Calu3 (cell line): ENCODE measurements at regions not wholly inside any gene's neighbourhood (a gene's known extent, or its start where the extent isn't known, plus 50 kb on each side); places are given as distances from the start of the nearest gene placed in this dataset.

Experiments
- BruUV-seq: library from RNA; stranded (reverse); fragments of 400-500 nt; replicated peaks from 2 replicates; lab custom pipeline; 2021; lab: Mats Ljungman, UMichigan
- CTCF ChIA-PET: fragments of 300-600 bp; sonication (Branson Sonifier 250); formaldehyde crosslinking; loops from one replicate; lab custom pipeline; 2022; ENCODE audit warnings: antibody characterized with exemption; lab: Charles Lee
- DNase-seq: peaks from one replicate; pipeline ENCODE4 v3.0.0; 2022
- H3K27ac Mint-ChIP-seq: one replicate; pipeline ENCODE4 v1.8.0; 2022; ENCODE audit warnings: mixed read lengths; ENCODE audit not compliant: unreplicated experiment
- H3K27me3 Mint-ChIP-seq: one replicate; pipeline ENCODE4 v1.8.0; 2022; ENCODE audit warnings: mixed read lengths; ENCODE audit not compliant: unreplicated experiment
- H3K36me3 Mint-ChIP-seq: one replicate; pipeline ENCODE4 v1.8.0; 2022; ENCODE audit warnings: mild to moderate bottlenecking, moderate library complexity, mixed read lengths; ENCODE audit not compliant: insufficient read depth, unreplicated experiment
- H3K4me1 Mint-ChIP-seq: one replicate; pipeline ENCODE4 v1.8.0; 2022; ENCODE audit warnings: mild to moderate bottlenecking, low read depth, mixed read lengths; ENCODE audit not compliant: unreplicated experiment
- H3K4me3 Mint-ChIP-seq: one replicate; pipeline ENCODE4 v1.8.0; 2022; ENCODE audit warnings: mild to moderate bottlenecking, low read depth, moderate library complexity, mixed read lengths; ENCODE audit not compliant: unreplicated experiment
- H3K9me3 Mint-ChIP-seq: one replicate; pipeline ENCODE4 v1.8.0; 2022; ENCODE audit warnings: low read depth, mixed read lengths; ENCODE audit not compliant: unreplicated experiment
- CTCF ChIP-seq: fragments of 200-600 bp; IDR thresholded peaks from one replicate; pipeline ENCODE4 v1.8.0; 2022; ENCODE audit warnings: antibody characterized with exemption; ENCODE audit not compliant: unreplicated experiment
- intact Hi-C: fragments of 100-400 bp; cut with micrococcal nuclease; formaldehyde crosslinking; loops from one replicate; pipeline ENCODE4 v1.10.0; 2022; ENCODE audit not compliant: unreplicated experiment

DNA sequence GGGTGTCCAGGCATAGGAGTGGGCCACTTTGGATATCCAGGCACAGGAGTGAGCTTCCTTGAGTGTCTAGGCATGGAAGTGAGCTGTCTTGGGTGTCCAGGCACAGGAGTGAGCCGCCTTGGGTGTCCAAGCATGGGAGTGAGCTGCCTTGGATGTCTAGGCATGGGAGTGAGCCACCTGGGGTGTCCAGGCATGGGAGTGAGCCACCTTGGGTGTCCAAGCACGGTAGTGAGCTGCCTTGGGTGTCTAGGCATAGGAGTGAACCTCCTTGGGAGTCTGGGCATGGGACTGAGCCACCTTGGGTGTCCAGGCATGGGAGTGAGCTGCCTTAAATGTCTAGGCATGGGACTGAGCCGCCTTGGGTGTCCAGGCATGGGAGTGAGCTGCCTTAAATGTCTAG is 146.3 kb downstream of the C1orf94 start:
- H3K9me3 Mint-ChIP-seq = peaks cover 10% of the 10 kb centered on the region
- H3K4me1 Mint-ChIP-seq = no peaks in the 10 kb centered on the region
- intact Hi-C loops = no loop called here
- H3K36me3 Mint-ChIP-seq = no peaks in the 10 kb centered on the region
- no peak for DNase-seq
- H3K4me3 Mint-ChIP-seq = no peak overlapping the region
- H3K27ac Mint-ChIP-seq = no peak overlapping the region
- CTCF ChIA-PET = interaction anchor here (0.7 kb wide), 1 partner anchor 66 kb away, joined by 3 read pairs; no protein-coding TSS in a partner anchor
- no TSS peak for BruUV-seq
- no peaks in the 10 kb centered on the region for H3K27me3 Mint-ChIP-seq
- TF ChIP-seq CTCF = no peak

DNA sequence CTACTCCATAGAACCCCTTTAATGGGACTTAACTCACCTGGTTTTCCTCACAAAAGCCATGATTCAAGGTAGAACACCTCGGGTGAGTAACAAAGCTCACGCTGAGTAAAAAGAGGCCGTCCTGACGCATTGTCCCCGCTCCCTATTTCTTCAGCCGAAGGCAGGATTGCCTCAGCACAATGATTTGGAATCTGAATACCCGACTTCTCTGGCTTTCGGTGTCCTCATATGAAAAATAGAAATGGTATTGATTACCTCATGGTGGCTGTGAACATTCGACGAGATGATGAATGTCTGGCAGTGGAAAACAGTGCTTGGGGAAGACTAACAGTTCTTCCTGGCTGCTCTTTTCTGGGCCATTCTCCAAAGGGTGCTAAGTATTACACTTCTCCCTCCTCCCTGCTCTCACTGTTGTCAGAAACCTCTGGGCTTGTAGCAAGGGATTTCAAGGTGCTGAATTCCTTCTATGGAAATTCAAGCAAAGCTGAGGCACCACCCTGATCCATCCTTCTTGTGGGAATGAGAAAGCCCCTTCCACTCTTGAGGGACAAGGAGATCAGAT is 148.3 kb downstream of the C1orf94 start:
- no peak for DNase-seq
- Mint-ChIP-seq H3K4me1 (no peaks in the 10 kb centered on the region), H3K27ac (no peak overlapping the region), H3K36me3 (no peaks in the 10 kb centered on the region), H3K9me3 (peaks cover 10% of the 10 kb centered on the region), H3K4me3 (no peak overlapping the region), H3K27me3 (no peaks in the 10 kb centered on the region)
- intact Hi-C loops = no loop called here
- CTCF ChIA-PET = no interaction called here
- TF ChIP-seq CTCF = no peak
- no TSS peak for BruUV-seq

DNA sequence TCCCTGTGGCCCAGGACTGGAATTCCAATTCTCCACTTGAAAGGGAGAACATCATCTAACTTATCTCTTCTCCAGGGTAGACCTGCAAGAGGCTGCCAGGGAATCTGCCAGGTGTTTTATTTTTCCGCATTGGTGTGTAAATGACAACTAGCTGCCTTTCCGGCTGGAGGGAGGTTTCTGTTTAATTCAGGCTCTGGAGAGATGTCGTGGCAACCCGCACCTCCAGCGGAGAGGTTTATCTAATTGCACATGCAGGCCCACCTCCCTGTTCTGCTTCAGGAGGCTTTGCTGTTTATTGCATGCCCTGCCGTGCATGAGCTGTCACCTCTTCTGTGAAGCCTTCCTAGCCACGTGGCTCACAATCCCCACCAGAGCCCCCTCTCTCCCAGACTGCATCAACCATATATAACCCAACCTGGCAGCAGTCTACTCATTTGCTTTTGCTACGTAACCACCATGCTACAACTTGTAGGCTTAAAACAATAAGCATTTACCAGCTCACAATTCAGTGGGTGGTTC is 151.6 kb downstream of the C1orf94 start:
- H3K4me3 Mint-ChIP-seq = no peak overlapping the region
- TF ChIP-seq CTCF = no peak
- no TSS peak for BruUV-seq
- intact Hi-C loops = no loop called here
- DNase-seq = no peak
- CTCF ChIA-PET = no interaction called here
- H3K4me1 Mint-ChIP-seq = no peaks in the 10 kb centered on the region
- H3K27ac Mint-ChIP-seq = no peak overlapping the region
- peaks cover 5% of the 10 kb centered on the region for H3K9me3 Mint-ChIP-seq
- no peaks in the 10 kb centered on the region for H3K27me3 Mint-ChIP-seq
- H3K36me3 Mint-ChIP-seq = no peaks in the 10 kb centered on the region

- H3K36me3 Mint-ChIP-seq = no peaks in the 10 kb centered on the region
- no peaks in the 10 kb centered on the region for H3K4me1 Mint-ChIP-seq
- CTCF ChIA-PET = no interaction called here
- BruUV-seq = no TSS peak
- no peak overlapping the region for H3K4me3 Mint-ChIP-seq
- H3K9me3 Mint-ChIP-seq = peaks cover 2% of the 10 kb centered on the region
- no peak for DNase-seq
- intact Hi-C loops = no loop called here
- H3K27ac Mint-ChIP-seq = no peak overlapping the region
- H3K27me3 Mint-ChIP-seq = no peaks in the 10 kb centered on the region
- TF ChIP-seq CTCF = no peak
These were observed 153.4 kb downstream of the C1orf94 start for GRCh38 chr1:34330061-34330460.
